ENCODE measurements at regions not wholly inside any gene's neighbourhood (a gene's known extent, or its start where the extent isn't known, plus 50 kb on each side); places are given as distances from the start of the nearest gene placed in this dataset.
"Not testable (repeated sequence)": the region's sequence is repeated elsewhere in the genome, so short reads cannot be mapped to it uniquely, and the experiment has no call there.

GRCh38 chr1:76687307-76688175, 179.7 kb upstream of the ST6GALNAC5 start:
- DNase-seq (ENCODE audit: low spot score): no peak

- no peak for DNase-seq (ENCODE audit: low spot score)
Observed at GRCh38 chr1:76690766-76691165, 176.5 kb upstream of the ST6GALNAC5 start.

GRCh38 chr1:76695535-76695934, 171.7 kb upstream of the ST6GALNAC5 start:
- DNase-seq (ENCODE audit: low spot score): no peak

GRCh38 chr1:76697361-76697760, 169.9 kb upstream of the ST6GALNAC5 start:
- no peak for DNase-seq (ENCODE audit: low spot score)

- not testable (repeated sequence) for DNase-seq (ENCODE audit: low spot score)
Observed at GRCh38 chr1:76699646-76700045, 167.6 kb upstream of the ST6GALNAC5 start.

- not testable (repeated sequence) for DNase-seq (ENCODE audit: low spot score)
Observed at GRCh38 chr1:76700200-76700599, 167.1 kb upstream of the ST6GALNAC5 start.

- no peak for DNase-seq (ENCODE audit: low spot score)
Observed at GRCh38 chr1:76705560-76705959, 161.7 kb upstream of the ST6GALNAC5 start.

- no peak for DNase-seq (ENCODE audit: low spot score)
Observed at GRCh38 chr1:76713535-76713934, 153.7 kb upstream of the ST6GALNAC5 start.

- no peak for DNase-seq (ENCODE audit: low spot score)
Observed at GRCh38 chr1:76715474-76715873, 151.8 kb upstream of the ST6GALNAC5 start.

GRCh38 chr1:76723949-76724348, 143.3 kb upstream of the ST6GALNAC5 start:
- DNase-seq (ENCODE audit: low spot score): no peak

- DNase-seq (ENCODE audit: low spot score): no peak
Observed at GRCh38 chr1:76724816-76725215, 142.5 kb upstream of the ST6GALNAC5 start.

GRCh38 chr1:76725864-76726619, 141.2 kb upstream of the ST6GALNAC5 start:
- no peak for DNase-seq (ENCODE audit: low spot score)

- no peak for DNase-seq (ENCODE audit: low spot score)
Observed at GRCh38 chr1:76727520-76727919, 139.8 kb upstream of the ST6GALNAC5 start.

- no peak for DNase-seq (ENCODE audit: low spot score)
Observed at GRCh38 chr1:76729142-76729541, 138.1 kb upstream of the ST6GALNAC5 start.

- DNase-seq (ENCODE audit: low spot score): no peak
Observed at GRCh38 chr1:76730027-76730426, 137.3 kb upstream of the ST6GALNAC5 start.

GRCh38 chr1:76738355-76738754, 128.9 kb upstream of the ST6GALNAC5 start:
- not testable (repeated sequence) for DNase-seq (ENCODE audit: low spot score)

- not testable (repeated sequence) for DNase-seq (ENCODE audit: low spot score)
Observed at GRCh38 chr1:76740956-76741355, 126.3 kb upstream of the ST6GALNAC5 start.

GRCh38 chr1:76744989-76745388, 122.3 kb upstream of the ST6GALNAC5 start:
- no peak for DNase-seq (ENCODE audit: low spot score)

- DNase-seq (ENCODE audit: low spot score): no peak
Observed at GRCh38 chr1:76746206-76746605, 121.1 kb upstream of the ST6GALNAC5 start.

GRCh38 chr1:76754730-76755129, 112.5 kb upstream of the ST6GALNAC5 start:
- DNase-seq (ENCODE audit: low spot score): no peak

- no peak for DNase-seq (ENCODE audit: low spot score)
Observed at GRCh38 chr1:76759171-76759860, 108.0 kb upstream of the ST6GALNAC5 start.

- DNase-seq (ENCODE audit: low spot score): no peak
Observed at GRCh38 chr1:76759950-76760349, 107.3 kb upstream of the ST6GALNAC5 start.

- no peak for DNase-seq (ENCODE audit: low spot score)
Observed at GRCh38 chr1:76763738-76764137, 103.5 kb upstream of the ST6GALNAC5 start.
